Pulmonary artery endothelial cell (primary cell): ENCODE measurements at regions not wholly inside any gene's neighbourhood (a gene's known extent, or its start where the extent isn't known, plus 50 kb on each side); places are given as distances from the start of the nearest gene placed in this dataset.

ENCODE experiments used
- DNase-seq: peaks from one replicate; pipeline ENCODE4 v3.0.0-alpha.2; 2011; ENCODE audit warnings: low read depth, low spot score

DNA sequence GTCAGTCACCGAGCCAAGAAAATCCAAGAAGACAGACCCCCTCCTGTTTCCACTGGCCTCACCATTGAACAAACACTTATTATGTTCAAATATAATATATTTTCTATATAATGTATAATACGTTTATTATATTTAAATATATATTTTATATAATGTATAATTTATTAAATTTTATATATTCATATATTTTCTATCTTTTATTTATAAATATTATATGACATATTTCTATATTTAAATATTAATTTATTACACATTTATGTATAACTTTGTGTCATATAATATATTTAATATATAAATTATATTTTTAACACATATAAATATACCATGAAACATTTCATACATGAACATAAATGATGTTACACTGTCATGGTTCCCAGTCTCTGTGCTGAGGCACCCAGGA lies 60.9 kb upstream of the RMDN2 start:
- no peak for DNase-seq

DNA sequence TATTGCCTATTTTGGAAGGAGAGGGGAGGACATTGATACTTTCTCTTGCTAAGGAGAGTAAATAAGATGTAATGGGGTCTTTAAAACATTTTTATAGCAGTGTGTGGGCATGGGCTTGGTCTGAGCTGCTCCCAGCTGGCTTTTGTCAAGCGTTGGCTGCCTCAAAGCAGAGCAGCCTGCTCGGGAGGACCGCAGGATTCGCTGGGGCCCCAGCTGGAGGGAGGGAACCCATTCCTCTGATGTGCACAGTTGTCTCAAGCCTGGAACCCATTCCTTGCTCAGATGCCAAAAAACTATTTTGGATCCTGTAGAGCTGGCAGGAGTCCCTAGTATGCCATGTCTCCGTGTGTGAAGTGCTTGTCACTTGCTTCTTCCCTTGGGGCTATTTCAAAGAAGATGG lies 59.4 kb upstream of the RMDN2 start:
- DNase-seq: no peak

DNA sequence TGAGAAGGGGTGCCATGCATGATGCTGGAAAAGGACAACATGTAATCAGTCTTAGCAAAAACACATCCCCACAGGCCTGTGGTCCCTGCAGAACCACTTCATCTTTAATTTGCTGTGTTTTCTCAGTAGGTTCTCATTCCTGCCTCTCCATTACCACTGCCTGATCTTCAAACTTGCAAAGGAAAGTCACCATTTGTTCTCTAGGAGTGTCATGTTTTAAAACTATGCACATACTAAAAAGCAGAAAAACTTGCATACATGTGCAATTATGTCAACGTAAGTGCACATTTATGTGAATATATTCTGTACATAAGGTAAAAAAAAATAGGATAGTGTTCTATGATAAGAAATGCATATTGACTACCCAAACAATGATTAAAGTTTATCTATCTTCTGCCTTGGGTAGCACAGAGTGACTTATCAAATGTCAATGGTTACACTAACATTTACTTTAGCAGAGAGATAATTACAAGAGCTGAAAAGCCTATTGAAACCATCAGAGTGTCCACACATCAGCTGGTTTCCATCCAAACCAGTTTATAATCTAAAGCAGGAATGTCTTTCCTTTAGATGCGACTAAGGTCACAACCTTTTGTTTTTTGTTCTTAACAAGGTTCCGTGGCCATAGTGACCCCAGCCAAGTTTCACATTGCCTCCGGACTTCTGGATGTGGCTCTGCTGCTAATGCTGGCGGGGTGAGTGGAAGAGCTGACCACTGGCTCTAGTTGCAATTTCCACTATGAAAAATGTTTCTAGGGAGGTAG lies 58.7 kb upstream of the RMDN2 start:
- DNase-seq: no peak

DNA sequence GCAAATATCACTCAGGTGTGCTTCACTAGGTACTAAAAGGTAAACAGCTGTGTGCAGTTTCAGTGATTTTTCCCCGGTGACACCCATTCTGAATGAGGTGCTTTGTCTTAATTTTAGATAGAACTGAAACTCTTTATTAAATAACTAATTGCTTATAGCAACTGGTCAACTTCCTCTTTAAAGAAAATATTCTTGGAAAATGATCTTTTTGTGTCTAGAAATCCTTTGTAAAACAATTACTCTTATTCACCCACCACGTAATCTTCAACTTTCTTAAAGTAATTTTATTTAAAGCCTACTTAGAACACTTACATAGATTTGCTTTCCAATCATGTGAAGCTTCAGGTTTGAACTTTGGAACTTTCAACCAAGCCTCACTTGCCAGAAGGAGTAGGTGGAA lies 57.9 kb upstream of the RMDN2 start:
- DNase-seq: no peak

DNA sequence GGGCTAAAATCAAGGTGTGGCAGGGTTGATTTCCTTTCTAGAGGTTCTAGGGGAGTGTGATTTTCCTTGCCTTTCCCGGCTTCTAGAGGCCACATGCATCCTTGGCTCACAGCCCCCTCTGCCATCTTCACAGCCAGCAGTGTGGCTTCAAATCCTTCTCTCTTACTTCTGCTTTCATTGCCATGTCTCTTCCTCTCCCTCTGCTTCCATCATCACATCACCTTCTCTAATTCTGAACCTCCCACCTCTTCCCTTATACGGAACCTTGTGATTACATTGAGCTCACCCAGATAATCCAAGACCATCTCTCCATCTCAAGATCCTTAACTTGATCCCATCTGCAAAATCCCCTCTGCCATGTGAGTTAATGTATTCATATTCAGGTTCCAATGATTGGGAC lies 56.2 kb upstream of the RMDN2 start:
- no peak for DNase-seq

DNA sequence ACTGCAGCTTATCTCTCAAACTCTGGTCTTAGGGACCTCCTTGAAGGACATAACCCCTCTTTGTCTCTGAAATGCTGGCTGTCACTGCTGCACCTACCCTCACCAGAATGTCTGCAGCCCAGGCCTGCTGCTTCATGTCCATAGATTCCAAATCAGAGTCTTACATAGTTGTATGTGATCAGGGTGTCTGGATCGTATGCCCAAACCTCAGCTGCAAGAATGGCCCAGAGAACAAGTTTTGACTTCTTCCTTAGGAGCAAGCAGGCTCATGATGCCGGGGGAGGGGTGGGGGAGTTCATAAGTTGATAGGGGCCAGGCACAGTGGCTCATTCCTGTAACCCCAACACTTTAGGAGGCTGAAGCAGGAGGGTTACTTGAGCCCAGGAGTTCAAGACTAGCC lies 55.8 kb upstream of the RMDN2 start:
- no peak for DNase-seq

DNA sequence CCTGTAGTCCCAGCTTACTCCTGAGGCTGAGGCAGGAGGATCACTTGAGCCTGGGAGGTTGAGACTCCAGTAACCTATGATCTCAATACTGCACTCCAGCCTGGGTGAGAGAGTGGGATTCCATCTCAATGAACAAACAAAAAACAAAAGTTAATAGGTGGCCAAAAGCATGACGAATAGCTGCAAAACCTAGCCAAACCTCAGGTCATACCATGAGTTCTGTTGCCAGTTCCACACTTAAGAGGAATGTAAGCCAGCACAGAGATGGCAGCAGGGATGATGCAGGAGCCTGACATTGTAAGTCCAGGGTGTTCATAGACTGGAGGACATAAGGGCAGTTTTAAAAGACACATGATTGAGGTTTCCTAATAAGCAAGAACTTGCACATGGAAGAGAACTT lies 55.3 kb upstream of the RMDN2 start:
- no peak for DNase-seq

DNA sequence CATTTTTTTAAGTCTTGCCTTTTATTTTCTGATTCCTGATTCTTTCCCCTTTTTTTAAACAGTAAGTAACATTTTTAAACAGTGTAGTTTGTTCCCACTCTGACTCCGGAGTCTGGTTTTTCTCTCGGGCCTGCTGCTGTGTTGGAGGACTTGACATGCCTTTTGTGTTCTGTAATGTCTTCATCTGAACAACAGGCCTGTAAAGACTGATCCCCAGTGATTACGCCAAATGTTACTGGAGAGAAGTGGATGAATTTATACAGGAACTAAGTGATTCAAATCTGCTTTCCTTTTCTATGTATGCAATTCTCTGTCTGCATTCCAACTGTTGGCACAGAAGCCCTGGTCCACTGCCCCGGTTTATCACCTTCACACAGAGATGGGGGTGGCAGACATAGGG lies 54.3 kb upstream of the RMDN2 start:
- DNase-seq: peak; percentile 46

DNA sequence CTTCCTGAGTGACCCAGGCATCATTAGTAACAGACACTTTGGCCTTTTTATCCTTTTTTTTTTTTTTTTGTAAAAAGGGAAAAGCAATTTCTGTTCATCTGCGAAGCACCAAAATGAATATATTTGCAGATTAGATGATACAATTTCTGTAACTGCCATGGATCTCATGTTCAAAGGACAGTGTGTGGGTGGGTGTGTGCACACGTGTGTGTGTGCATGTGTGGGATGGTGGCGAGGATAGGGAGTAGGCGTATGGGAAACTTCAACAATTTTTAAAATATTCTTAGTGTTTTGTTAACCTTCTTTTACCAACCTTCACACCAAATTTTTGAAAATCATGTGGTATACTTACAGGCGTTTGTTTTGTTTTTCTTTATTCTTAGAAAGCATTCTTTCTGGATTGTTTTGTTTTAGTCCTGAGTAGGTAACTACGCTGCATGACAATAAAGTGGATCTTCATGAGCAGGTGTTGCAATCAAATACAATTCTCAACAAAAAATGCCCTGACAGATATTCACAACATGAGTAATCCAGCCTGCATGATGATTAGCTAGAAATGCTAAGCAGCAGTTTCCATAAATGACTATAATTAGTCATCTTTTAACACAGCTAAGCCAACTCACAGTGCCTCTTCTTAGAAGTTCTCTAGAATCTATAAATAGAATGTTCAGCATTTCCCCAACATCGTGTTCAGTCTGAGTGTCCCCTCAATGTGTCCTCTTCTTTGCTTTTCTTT lies 53.5 kb upstream of the RMDN2 start:
- no peak for DNase-seq

DNA sequence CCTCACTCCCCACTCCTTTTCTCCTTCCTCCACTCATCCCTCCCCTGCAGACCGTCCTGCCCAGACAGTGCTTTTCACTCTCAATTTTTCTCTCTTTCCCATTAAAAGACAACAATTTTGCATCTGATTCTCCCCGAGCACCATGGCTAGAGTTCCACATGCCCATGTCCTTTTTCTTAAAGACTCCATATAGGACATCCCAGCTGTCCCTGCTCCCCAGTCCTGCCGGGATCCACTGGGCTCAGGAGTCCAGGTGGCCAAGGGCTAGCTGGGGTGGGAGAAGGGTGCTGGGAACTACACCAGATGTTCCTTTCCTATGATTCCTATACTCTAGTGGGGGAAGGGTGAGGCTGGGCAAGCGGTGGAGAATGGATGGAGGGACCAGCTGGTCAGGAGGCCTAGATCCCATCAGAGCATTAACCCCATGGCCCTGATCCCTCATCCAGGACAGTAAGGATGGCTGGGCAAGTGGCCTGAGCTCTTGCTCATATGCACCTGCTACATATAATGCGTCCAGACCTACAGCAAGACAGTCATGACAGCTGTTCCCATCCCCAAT lies 52.8 kb upstream of the RMDN2 start:
- no peak for DNase-seq

DNA sequence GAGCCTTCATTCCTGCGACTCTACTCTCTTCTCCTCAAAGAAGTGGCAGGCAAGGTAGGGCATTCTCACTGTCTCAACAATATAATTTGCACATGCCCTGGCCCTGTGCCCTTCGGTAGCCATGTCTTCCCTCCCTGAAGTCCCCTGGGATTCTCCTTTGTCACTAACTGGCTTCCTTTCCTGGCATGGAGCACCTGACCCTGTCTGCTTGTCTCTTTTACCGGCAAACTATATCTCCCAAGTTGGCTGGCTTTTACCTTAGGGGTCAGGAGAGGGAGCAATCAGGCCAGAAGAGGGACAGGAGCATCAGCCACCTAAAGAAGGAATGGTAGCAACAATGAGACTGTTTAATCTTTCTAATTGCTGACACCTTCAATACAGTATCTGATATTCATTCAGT lies 51.9 kb upstream of the RMDN2 start:
- DNase-seq: no peak

DNA sequence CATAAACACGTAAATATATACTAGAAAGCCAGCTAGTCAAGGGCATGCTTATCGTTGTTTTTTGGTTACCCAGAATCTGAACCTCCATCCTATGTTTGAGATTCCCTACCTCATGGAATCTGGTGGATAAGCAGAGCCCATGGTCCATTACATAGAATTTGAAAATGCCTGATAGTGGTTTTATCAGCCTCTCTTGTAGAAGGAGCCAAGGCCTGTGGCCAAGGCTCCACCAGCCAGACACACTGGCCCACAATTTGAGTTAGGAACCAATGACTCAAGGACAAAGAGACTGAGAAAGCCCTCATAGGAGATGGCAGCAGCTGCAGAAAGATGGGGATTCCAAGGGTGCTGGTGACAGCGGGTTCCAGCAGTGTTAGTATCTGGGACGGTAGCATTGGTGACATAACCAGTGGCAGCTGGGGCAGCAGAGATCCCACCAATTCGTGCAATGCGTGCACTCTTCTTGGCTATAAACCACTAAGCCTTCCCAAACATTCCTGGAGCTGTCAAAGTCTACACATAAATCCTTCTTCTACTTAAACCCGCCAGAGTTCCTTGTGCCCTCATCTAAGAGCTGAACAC lies 51.2 kb upstream of the RMDN2 start:
- DNase-seq: no peak

DNA sequence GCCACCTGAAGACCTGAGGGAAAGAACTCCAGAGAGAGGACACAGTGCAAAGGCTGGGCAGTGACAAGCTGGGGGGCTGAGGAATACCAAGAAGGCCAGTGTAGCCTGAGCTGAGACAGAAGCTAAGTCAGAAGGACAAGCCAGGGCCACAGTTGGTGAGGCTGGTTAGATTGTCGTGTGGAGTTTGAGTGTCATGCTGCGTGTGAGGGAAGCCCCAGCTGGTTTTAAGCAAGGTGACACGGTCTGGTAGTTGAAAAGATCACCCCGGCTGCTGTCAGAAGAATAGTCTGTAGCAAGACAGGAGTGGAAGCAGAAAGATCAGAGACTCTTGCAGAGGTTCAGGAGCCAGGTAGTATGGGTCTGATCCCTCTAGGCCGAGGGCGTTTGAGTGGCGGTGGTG lies 50.6 kb upstream of the RMDN2 start:
- DNase-seq: no peak
